Nephron progenitor cell (in vitro differentiated cells): ENCODE measurements at regions not wholly inside any gene's neighbourhood (a gene's known extent, or its start where the extent isn't known, plus 50 kb on each side); places are given as distances from the start of the nearest gene placed in this dataset.

Experiments used
- DNase-seq: peaks from one replicate; pipeline ENCODE4 v3.0.0; 2021
- H3K27ac Mint-ChIP-seq: 2 replicates; pipeline ENCODE4 v1.8.0; 2021; ENCODE audit warnings: mild to moderate bottlenecking, moderate library complexity, mixed read lengths
- H3K27me3 Mint-ChIP-seq: 2 replicates; pipeline ENCODE4 v1.8.0; 2021; ENCODE audit warnings: mild to moderate bottlenecking, low read depth, mixed read lengths; ENCODE audit not compliant: poor library complexity
- H3K36me3 Mint-ChIP-seq: 2 replicates; pipeline ENCODE4 v1.8.0; 2021; ENCODE audit warnings: low read depth, mixed read lengths
- H3K4me1 Mint-ChIP-seq: 2 replicates; pipeline ENCODE4 v1.8.0; 2021; ENCODE audit warnings: mixed read lengths
- H3K4me3 Mint-ChIP-seq: 2 replicates; pipeline ENCODE4 v1.8.0; 2021; ENCODE audit warnings: mild to moderate bottlenecking, moderate library complexity, mixed read lengths
- H3K9me3 Mint-ChIP-seq: 2 replicates; pipeline ENCODE4 v1.8.0; 2021; ENCODE audit warnings: mild to moderate bottlenecking, moderate library complexity, mixed read lengths
- TF ChIP-seq, protein P1 (sequence below): fragments of 200-600 bp; sonication (generic); IDR thresholded peaks from 2 replicates; pipeline ENCODE4 v1.5.0; 2021; ENCODE audit warnings: antibody characterized with exemption

DNA sequence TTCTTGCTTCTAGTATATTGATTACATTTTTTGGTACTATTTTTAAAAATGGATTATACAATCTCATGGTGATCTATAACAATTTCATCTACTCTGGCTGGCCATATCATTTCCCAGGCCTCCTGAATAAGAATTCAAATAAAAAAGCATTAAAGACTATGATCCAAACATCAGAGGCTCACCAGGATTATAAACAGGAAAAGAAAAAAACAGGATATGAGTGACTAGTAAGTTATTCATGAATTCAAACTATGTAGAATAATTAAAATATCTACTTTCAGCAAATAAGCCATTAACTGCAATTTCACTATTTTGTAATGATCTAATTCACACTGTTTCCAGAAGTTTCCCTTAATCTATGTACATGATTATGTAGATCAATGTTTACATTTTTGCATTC is 293.1 kb upstream of the CDH6 start:
- H3K27me3 Mint-ChIP-seq, result no peaks in the 10 kb centered on the region
- no peak overlapping the region for H3K27ac Mint-ChIP-seq
- TF ChIP-seq, protein P1, sequence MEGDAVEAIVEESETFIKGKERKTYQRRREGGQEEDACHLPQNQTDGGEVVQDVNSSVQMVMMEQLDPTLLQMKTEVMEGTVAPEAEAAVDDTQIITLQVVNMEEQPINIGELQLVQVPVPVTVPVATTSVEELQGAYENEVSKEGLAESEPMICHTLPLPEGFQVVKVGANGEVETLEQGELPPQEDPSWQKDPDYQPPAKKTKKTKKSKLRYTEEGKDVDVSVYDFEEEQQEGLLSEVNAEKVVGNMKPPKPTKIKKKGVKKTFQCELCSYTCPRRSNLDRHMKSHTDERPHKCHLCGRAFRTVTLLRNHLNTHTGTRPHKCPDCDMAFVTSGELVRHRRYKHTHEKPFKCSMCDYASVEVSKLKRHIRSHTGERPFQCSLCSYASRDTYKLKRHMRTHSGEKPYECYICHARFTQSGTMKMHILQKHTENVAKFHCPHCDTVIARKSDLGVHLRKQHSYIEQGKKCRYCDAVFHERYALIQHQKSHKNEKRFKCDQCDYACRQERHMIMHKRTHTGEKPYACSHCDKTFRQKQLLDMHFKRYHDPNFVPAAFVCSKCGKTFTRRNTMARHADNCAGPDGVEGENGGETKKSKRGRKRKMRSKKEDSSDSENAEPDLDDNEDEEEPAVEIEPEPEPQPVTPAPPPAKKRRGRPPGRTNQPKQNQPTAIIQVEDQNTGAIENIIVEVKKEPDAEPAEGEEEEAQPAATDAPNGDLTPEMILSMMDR, result no peak
- H3K9me3 Mint-ChIP-seq, result no peaks in the 10 kb centered on the region
- no peak overlapping the region for H3K4me3 Mint-ChIP-seq
- no peaks in the 10 kb centered on the region for H3K4me1 Mint-ChIP-seq
- no peaks in the 10 kb centered on the region for H3K36me3 Mint-ChIP-seq
- no peak for DNase-seq

DNA sequence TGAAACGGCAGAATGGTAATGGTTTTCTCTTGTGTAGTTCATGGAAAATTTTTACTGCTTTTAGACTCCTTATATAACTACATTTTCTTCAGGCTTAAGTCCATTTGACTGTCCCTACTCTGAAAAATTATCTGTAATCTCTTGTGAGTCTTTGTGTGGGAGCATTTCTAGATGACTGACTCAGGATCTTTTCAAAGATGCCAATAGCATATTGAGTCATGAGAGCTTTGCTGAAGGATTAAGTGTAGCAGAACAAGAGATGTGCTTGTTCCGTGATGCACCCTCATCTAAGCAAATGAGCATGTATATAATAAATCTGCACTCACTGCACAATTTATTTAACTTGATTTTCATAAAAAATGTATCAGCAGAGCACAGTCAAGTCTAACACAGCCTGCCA is 298.7 kb upstream of the CDH6 start:
- TF ChIP-seq, protein P1, result no peak
- Mint-ChIP-seq H3K9me3 (no peaks in the 10 kb centered on the region), H3K4me3 (no peak overlapping the region), H3K27ac (no peak overlapping the region), H3K4me1 (no peaks in the 10 kb centered on the region), H3K27me3 (no peaks in the 10 kb centered on the region), H3K36me3 (no peaks in the 10 kb centered on the region)
- no peak for DNase-seq

DNA sequence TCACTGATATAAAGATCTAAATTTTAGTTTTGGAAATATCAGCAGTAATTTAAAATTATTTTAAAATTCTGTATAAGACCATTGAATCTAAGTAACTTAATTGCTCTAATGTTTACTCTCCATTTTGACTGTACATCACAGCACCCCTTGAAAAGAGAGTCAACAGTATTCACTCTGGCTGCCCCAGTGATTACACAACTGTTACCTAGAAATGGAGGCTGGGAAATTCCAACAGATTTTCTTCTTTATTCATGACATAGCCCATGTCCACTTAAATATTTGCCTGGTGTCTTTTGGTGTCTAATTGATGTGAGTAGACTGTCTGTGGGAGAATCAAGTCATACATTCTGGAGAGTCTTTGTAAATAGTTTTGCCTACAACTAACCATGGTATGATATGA is 301.8 kb upstream of the CDH6 start:
- Mint-ChIP-seq H3K27ac (no peak overlapping the region), H3K27me3 (no peaks in the 10 kb centered on the region), H3K36me3 (no peaks in the 10 kb centered on the region), H3K4me1 (no peaks in the 10 kb centered on the region), H3K9me3 (no peaks in the 10 kb centered on the region), H3K4me3 (no peak overlapping the region)
- DNase-seq, result no peak
- TF ChIP-seq, protein P1, result no peak

DNA sequence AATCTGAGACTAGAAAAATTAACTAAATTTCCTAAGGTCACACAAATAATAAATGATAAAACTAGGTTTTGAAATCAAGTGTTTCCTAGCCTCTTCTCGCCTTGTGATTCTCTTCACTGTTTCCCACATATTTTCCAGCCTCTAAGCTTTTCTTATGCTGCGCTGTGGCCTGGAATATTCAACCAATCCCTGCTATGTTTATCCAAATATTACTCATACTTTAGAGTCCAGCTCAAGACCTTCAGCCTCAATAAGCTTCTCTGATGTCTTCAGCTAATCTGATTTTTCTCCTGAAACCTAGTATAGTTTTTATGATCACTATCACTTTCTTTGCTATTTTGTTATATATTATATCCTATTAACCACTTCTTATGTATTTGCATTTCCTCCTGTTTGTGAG is 303.1 kb upstream of the CDH6 start:
- Mint-ChIP-seq H3K9me3 (no peaks in the 10 kb centered on the region), H3K4me1 (no peaks in the 10 kb centered on the region)
- TF ChIP-seq, protein P1, result no peak

DNA sequence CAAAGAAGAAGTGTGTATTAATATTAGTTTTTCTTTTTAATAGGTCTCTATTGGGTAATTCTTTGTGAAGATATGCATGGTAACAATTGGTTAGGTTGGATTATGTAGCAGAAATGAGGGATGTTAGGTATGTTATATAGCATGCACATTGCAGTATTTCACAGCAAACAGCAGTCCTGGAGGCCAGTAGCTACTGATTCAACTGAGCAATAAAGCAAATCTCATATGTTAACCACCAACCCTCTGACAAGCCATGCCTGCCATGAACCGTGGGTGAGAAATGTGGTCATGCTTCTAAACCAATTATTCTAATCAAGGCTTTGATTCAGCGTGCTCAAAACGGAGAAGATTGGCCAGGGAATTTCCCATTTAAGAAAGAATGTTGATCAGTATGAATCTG is 313.0 kb upstream of the CDH6 start:
- Mint-ChIP-seq H3K4me3 (no peak overlapping the region), H3K4me1 (no peaks in the 10 kb centered on the region), H3K9me3 (peaks cover 4% of the 10 kb centered on the region), H3K27ac (no peak overlapping the region), H3K27me3 (no peaks in the 10 kb centered on the region), H3K36me3 (no peaks in the 10 kb centered on the region)
- TF ChIP-seq, protein P1, result no peak
- no peak for DNase-seq

More for the DNA sequence above, 303.1 kb upstream of the CDH6 start:
- no peak for DNase-seq
- H3K27me3 Mint-ChIP-seq, result no peaks in the 10 kb centered on the region
- no peak overlapping the region for H3K4me3 Mint-ChIP-seq
- H3K27ac Mint-ChIP-seq, result no peak overlapping the region
- no peaks in the 10 kb centered on the region for H3K36me3 Mint-ChIP-seq

DNA sequence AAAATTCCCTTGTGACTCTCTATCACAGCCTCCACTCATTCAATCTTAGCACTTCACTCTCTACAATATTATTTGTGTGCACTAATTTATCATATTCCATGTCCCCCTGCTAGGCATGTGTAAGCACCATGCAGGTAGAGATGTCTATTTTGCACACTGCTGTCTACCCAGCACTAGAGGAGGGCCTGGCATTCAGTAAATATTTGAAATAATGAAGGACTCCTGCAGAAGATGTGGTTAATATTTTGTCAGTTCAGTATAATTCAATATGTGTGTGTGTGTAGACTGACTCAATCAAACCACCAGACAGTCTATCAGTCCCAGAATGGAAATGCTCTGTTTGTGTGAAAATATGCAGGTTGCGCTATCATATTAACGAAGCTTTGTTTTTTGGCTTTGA is 313.6 kb upstream of the CDH6 start:
- TF ChIP-seq, protein P1, result no peak
- Mint-ChIP-seq H3K9me3 (peaks cover 4% of the 10 kb centered on the region), H3K36me3 (no peaks in the 10 kb centered on the region), H3K27ac (no peak overlapping the region), H3K4me1 (no peaks in the 10 kb centered on the region), H3K4me3 (no peak overlapping the region), H3K27me3 (no peaks in the 10 kb centered on the region)
- no peak for DNase-seq
